Choroid plexus epithelial cell (primary cell): ENCODE measurements at regions not wholly inside any gene's neighbourhood (a gene's known extent, or its start where the extent isn't known, plus 50 kb on each side); places are given as distances from the start of the nearest gene placed in this dataset.
"Not testable (repeated sequence)": the region's sequence is repeated elsewhere in the genome, so short reads cannot be mapped to it uniquely, and the experiment has no call there.

Source experiments
- DNase-seq: peaks from one replicate; pipeline ENCODE4 v3.0.0-alpha.2; 2010; ENCODE audit warnings: low read depth
- H3K4me3 ChIP-seq: 2 replicates; pipeline ENCODE4 v1.5.1; 2011; ENCODE audit warnings: low read depth, mild to moderate bottlenecking, control low read depth, low read length, moderate library complexity
- CTCF ChIP-seq: conservative IDR thresholded peaks from 2 replicates; pipeline ENCODE4 v1.5.1; 2011; ENCODE audit warnings: low read depth, mild to moderate bottlenecking, control low read depth, inconsistent platforms, low read length, moderate library complexity

GRCh38 chr13:88005188-88005587, 334.0 kb downstream of the SLITRK5 start:
- peak; percentile 28 for TF ChIP-seq CTCF
- peak; percentile 13 for DNase-seq
- H3K4me3 ChIP-seq = no peak overlapping the region

- TF ChIP-seq CTCF = no peak
- no peak overlapping the region for H3K4me3 ChIP-seq
- DNase-seq = peak; percentile 25
Observed at GRCh38 chr13:88014527-88014926, 343.4 kb downstream of the SLITRK5 start.

- no peak for TF ChIP-seq CTCF
- no peak overlapping the region for H3K4me3 ChIP-seq
- DNase-seq = peak; percentile 45
Observed at GRCh38 chr13:88022431-88023208, 351.4 kb downstream of the SLITRK5 start.

- H3K4me3 ChIP-seq = no peak overlapping the region
- TF ChIP-seq CTCF = no peak
- DNase-seq = no peak
Observed at GRCh38 chr13:88026241-88026640, 355.1 kb downstream of the SLITRK5 start.

GRCh38 chr13:88031980-88032559, 360.9 kb downstream of the SLITRK5 start:
- no peak for TF ChIP-seq CTCF
- H3K4me3 ChIP-seq = no peak overlapping the region
- peak; percentile 34 for DNase-seq

GRCh38 chr13:88036205-88036604, 365.0 kb downstream of the SLITRK5 start:
- DNase-seq, H3K4me3 ChIP-seq: not testable (repeated sequence)

- no peak overlapping the region for H3K4me3 ChIP-seq
- no peak for TF ChIP-seq CTCF
- peak; percentile 20 for DNase-seq
Observed at GRCh38 chr13:88042489-88042888, 371.3 kb downstream of the SLITRK5 start.
